Right lobe of liver (tissue), 6 donors: ENCODE measurements at regions not wholly inside any gene's neighbourhood (a gene's known extent, or its start where the extent isn't known, plus 50 kb on each side); places are given as distances from the start of the nearest gene placed in this dataset.
"Not testable (repeated sequence)": the region's sequence is repeated elsewhere in the genome, so short reads cannot be mapped to it uniquely, and the experiment has no call there.

Experiments
- ATAC-seq, 4 donors: fragments of 200-7000 bp; cut with Tn5 transposase; one replicate each; pipeline ENCODE4 v1.9.1; 2020; ENCODE audit warnings: mild to moderate bottlenecking in 4 of 4, moderate library complexity in 4 of 4
- DNase-seq, 3 donors: peaks; one replicate each; pipeline ENCODE4 v3.0.0-alpha.2; 2020
- H3K27ac ChIP-seq, 3 donors: fragments of 200-600 bp; one replicate each; pipeline ENCODE4 v1.8.0; 2022
- H3K27me3 ChIP-seq, 2 donors: fragments of 200-600 bp; one replicate each; pipeline ENCODE4 v1.8.0; 2022
- H3K36me3 ChIP-seq, 4 donors: fragments of 200-600 bp; sonication (generic) in 1 of 4; one replicate each; pipeline versions ENCODE4 v1.5.1 to v1.8.0; 2017 to 2022; ENCODE audit warnings: control low read depth in 1 of 4
- H3K4me1 ChIP-seq, 4 donors: fragments of 200-600 bp; sonication (generic) in 1 of 4; one replicate each; pipeline versions ENCODE4 v1.5.1 to v1.8.0; 2017 to 2022; ENCODE audit warnings: control low read depth in 1 of 4
- H3K4me3 ChIP-seq, 3 donors: fragments of 200-600 bp; one replicate each; pipeline ENCODE4 v1.8.0; 2022
- H3K9me3 ChIP-seq, 4 donors: fragments of 200-600 bp; sonication (generic) in 1 of 4; one replicate each; pipeline versions ENCODE4 v1.5.1 to v1.8.0; 2017 to 2022; ENCODE audit warnings: control low read depth in 1 of 4
- CTCF ChIP-seq, 4 donors: fragments of 200-600 bp in 3 of 4; fragments of 450-650 bp in 1 of 4; IDR thresholded peaks; one replicate each; pipeline versions ENCODE4 v1.5.1 to v1.8.0; 2016 to 2022; ENCODE audit warnings: antibody characterized with exemption in 4 of 4, mild to moderate bottlenecking in 2 of 4
- POLR2A ChIP-seq: fragments of 450-650 bp; IDR thresholded peaks from one replicate; pipeline ENCODE4 v1.6.1; 2017; ENCODE audit warnings: antibody characterized with exemption, mild to moderate bottlenecking
- WGBS: methylation state at CpG from one replicate; pipeline ENCODE4 v1.1.6; 2018; ENCODE audit warnings: low coverage, low lambda C conversion rate; ENCODE audit not compliant: insufficient coverage; ENCODE audit errors: missing lambda C conversion rate; 5-methylcytosine and 5-hydroxymethylcytosine counted together
- intact Hi-C, 2 donors: fragments of 100-400 bp; cut with DNase I; formaldehyde crosslinking; loops; one replicate each; pipeline versions ENCODE4 v1.11.2 to v1.14.1; 2022
- donor health status: DM: no; HTN: yes; CAD: no.
- donor health status: DM: no; HTN: no; CAD: no.
- donor health status: DM: no; HTN: no; CAD: no.
- donor health status: DM: no; HTN: yes; CAD: no.
- donor health status: DM: no; HTN: yes; CAD: no.

GRCh38 chr1:181249186-181249585 is 160.7 kb downstream of the IER5 start:
- DNase-seq (no peak), ATAC-seq (no peak)
- intact Hi-C loops: no loop called here

GRCh38 chr1:181250038-181250437 is 161.5 kb downstream of the IER5 start:
- Histone ChIP-seq H3K36me3 (no peaks in the 10 kb centered on the region), H3K4me1 (no peaks in the 10 kb centered on the region), H3K4me3 (no peak overlapping the region), H3K27me3 (no peaks in the 10 kb centered on the region), H3K27ac (no peak overlapping the region), H3K9me3 (no peaks in the 10 kb centered on the region)
- ATAC-seq (no peak), DNase-seq (no peak)
- WGBS: 67% methylated on average over 2 of the region's 2 CpGs
- intact Hi-C loops: no loop called here
- no peak for TF ChIP-seq POLR2A
- TF ChIP-seq CTCF (IDR thresholded peaks at IDR 0.05): no peak

More at GRCh38 chr1:181249186-181249585, 160.7 kb downstream of the IER5 start:
- TF ChIP-seq CTCF (IDR thresholded peaks at IDR 0.05) (no peak), POLR2A (no peak)
- H3K27ac ChIP-seq: no peak overlapping the region
- H3K36me3 ChIP-seq: no peaks in the 10 kb centered on the region
- H3K4me3 ChIP-seq: no peak overlapping the region
- H3K27me3 ChIP-seq: no peaks in the 10 kb centered on the region
- no peaks in the 10 kb centered on the region for H3K9me3 ChIP-seq
- 76% methylated on average over 3 of the region's 3 CpGs for WGBS
- no peaks in the 10 kb centered on the region for H3K4me1 ChIP-seq

GRCh38 chr1:181251001-181251712 is 162.7 kb downstream of the IER5 start:
- intact Hi-C loops: no loop called here
- no peak overlapping the region for H3K4me3 ChIP-seq
- H3K4me1 ChIP-seq: no peaks in the 10 kb centered on the region
- no peaks in the 10 kb centered on the region for H3K36me3 ChIP-seq
- H3K27ac ChIP-seq: no peak overlapping the region
- no peak for TF ChIP-seq POLR2A
- TF ChIP-seq CTCF (IDR thresholded peaks at IDR 0.05): no peak
- DNase-seq (no peak), ATAC-seq (no peak)
- no peaks in the 10 kb centered on the region for H3K27me3 ChIP-seq
- WGBS: 62% methylated on average over 5 of the region's 5 CpGs
- no peaks in the 10 kb centered on the region for H3K9me3 ChIP-seq

GRCh38 chr1:181251713-181252075 is 163.2 kb downstream of the IER5 start:
- TF ChIP-seq CTCF (IDR thresholded peaks at IDR 0.05): no peak
- TF ChIP-seq POLR2A: no peak
- Histone ChIP-seq H3K9me3 (no peaks in the 10 kb centered on the region), H3K4me3 (no peak overlapping the region), H3K27me3 (no peaks in the 10 kb centered on the region), H3K4me1 (no peaks in the 10 kb centered on the region), H3K27ac (no peak overlapping the region), H3K36me3 (no peaks in the 10 kb centered on the region)
- ATAC-seq: no peak
- 28% methylated on average over 5 of the region's 6 CpGs for WGBS
- DNase-seq: no peak
- intact Hi-C loops: no loop called here

- H3K27ac ChIP-seq, H3K36me3 ChIP-seq, H3K4me3 ChIP-seq, H3K27me3 ChIP-seq, H3K4me1 ChIP-seq, intact Hi-C loops, ATAC-seq, DNase-seq, H3K9me3 ChIP-seq: not testable (repeated sequence)
- 45% methylated on average over 2 of the region's 2 CpGs for WGBS
These were observed 165.1 kb downstream of the IER5 start for GRCh38 chr1:181253601-181254000.
